GM12878 (cell line): ENCODE measurements at regions not wholly inside any gene's neighbourhood (a gene's known extent, or its start where the extent isn't known, plus 50 kb on each side); places are given as distances from the start of the nearest gene placed in this dataset.

Experiments used
- ATAC-seq: fragments of 200-7000 bp; cut with Tn5 transposase; 3 replicates; pipeline ENCODE4 v1.9.1; 2020; ENCODE audit warnings: mild to moderate bottlenecking, moderate library complexity
- BruUV-seq: library from RNA; stranded (reverse); fragments of 400-500 nt; replicated peaks from 2 replicates; lab custom pipeline; 2021; lab: Mats Ljungman, UMichigan
- CTCF ChIA-PET: fragments of 300-600 bp; sonication (Branson Sonifier 250); formaldehyde crosslinking; extraction: SDS; loops from one replicate; lab custom pipeline; 2021; ENCODE audit warnings: inconsistent platforms; lab: Yijun Ruan, JAX
- POLR2A ChIA-PET: fragments of 350-600 bp; formaldehyde crosslinking; extraction: SDS; loops from one replicate; lab custom pipeline; 2021; ENCODE audit warnings: inconsistent platforms; lab: Charles Lee
- RAD21 ChIA-PET: fragments of 300-600 bp; sonication (Branson Sonifier 250); formaldehyde crosslinking; loops from one replicate; lab custom pipeline; 2023; ENCODE audit warnings: antibody characterized with exemption; ENCODE audit not compliant: unreplicated experiment; lab: Charles Lee
- SMC1A ChIA-PET: fragments of 300-600 bp; sonication (Branson Sonifier 250); formaldehyde crosslinking; loops from one replicate; lab custom pipeline; 2023; ENCODE audit not compliant: unreplicated experiment, uncharacterized antibody; lab: Charles Lee
- DNase-seq: peaks from one replicate; pipeline ENCODE4 v3.0.0-alpha.2; 2011; ENCODE audit warnings: low read depth, low spot score
- FAIRE-seq: peaks from 3 replicates; lab custom pipeline; 2011; peaks lifted over from hg19 to GRCh38; lab: Jason Lieb, UNC
- H2AFZ ChIP-seq: 2 replicates; pipeline ENCODE4 v1.6.0; 2011; ENCODE audit warnings: low read depth, low read length, control low read depth; ENCODE audit not compliant: control insufficient read depth
- H3K27ac ChIP-seq: 2 replicates; pipeline ENCODE4 v1.5.1; 2011; ENCODE audit warnings: control low read depth; ENCODE audit not compliant: control insufficient read depth, insufficient read depth
- H3K27me3 ChIP-seq, 2 experiments: replicated peaks in 1 of 2; 2 replicates each; pipeline versions ENCODE4 v1.6.0 to v1.6.1; 2011; ENCODE audit warnings: low read length in 1 of 2; ENCODE audit not compliant: control insufficient read depth in 2 of 2, insufficient read depth in 2 of 2
- H3K36me3 ChIP-seq, 2 experiments: 2 replicates each; pipeline ENCODE4 v1.5.1; 2011; ENCODE audit warnings: low read length in 1 of 2; ENCODE audit not compliant: control insufficient read depth in 2 of 2, insufficient read depth in 2 of 2
- H3K4me1 ChIP-seq: 2 replicates; pipeline ENCODE4 v1.6.1; 2011; ENCODE audit warnings: mild to moderate bottlenecking, low read length, moderate library complexity, mixed read lengths; ENCODE audit not compliant: control insufficient read depth, insufficient read depth
- H3K4me2 ChIP-seq: 2 replicates; pipeline ENCODE4 v1.6.0; 2011; ENCODE audit warnings: control low read depth; ENCODE audit not compliant: control insufficient read depth, insufficient read depth
- H3K4me3 ChIP-seq: fragments of 200-600 bp; sonication (generic); 2 replicates; pipeline ENCODE4 v1.5.1; 2016
- H3K79me2 ChIP-seq: 2 replicates; pipeline ENCODE4 v1.6.0; 2011; ENCODE audit warnings: low read length; ENCODE audit not compliant: control insufficient read depth, insufficient read depth
- H3K9ac ChIP-seq: 2 replicates; pipeline ENCODE4 v1.8.0; 2011; ENCODE audit warnings: low read length, control low read depth, mixed read lengths; ENCODE audit not compliant: control insufficient read depth, insufficient read depth
- H3K9me3 ChIP-seq: replicated peaks from 3 replicates; pipeline ENCODE4 v1.5.1; 2011; ENCODE audit warnings: mild to moderate bottlenecking, low read length; ENCODE audit not compliant: control insufficient read depth, insufficient read depth
- H4K20me1 ChIP-seq: 2 replicates; pipeline ENCODE4 v1.6.0; 2011; ENCODE audit not compliant: control insufficient read depth, insufficient read depth
- ASH2L ChIP-seq: fragments of 300-600, 200-600 bp; sonication (generic); IDR thresholded peaks from 2 replicates; pipeline ENCODE4 v1.6.1; 2017; ENCODE audit warnings: low read depth, mild to moderate bottlenecking, borderline replicate concordance
- BHLHE40 ChIP-seq, 2 experiments: fragments of 450-650 bp in 1 of 2; IDR thresholded peaks; 2 replicates each; pipeline ENCODE4 v1.6.1; 2011 to 2017; ENCODE audit warnings: low read depth in 2 of 2, borderline replicate concordance in 1 of 2, improper control_type of control experiment in 1 of 2, low read length in 1 of 2, mild to moderate bottlenecking in 1 of 2
- CTCF ChIP-seq, 3 experiments: IDR thresholded peaks in 2 of 3; conservative IDR thresholded peaks in 1 of 3; 2 replicates each; pipeline ENCODE4 v1.5.1; 2011; ENCODE audit warnings: low read depth in 3 of 3, low read length in 3 of 3, mild to moderate bottlenecking in 3 of 3, control low read depth in 2 of 3, moderate library complexity in 2 of 3, inconsistent platforms in 1 of 3, mixed read lengths in 1 of 3; ENCODE audit not compliant: control insufficient read depth in 2 of 3, insufficient read depth in 1 of 3; ENCODE audit errors: extremely low read depth in 1 of 3
- IKZF2 ChIP-seq, 2 experiments: fragments of 450-650 bp; IDR thresholded peaks; 2 replicates each; pipeline ENCODE4 v1.6.1; 2017; ENCODE audit warnings: mild to moderate bottlenecking in 2 of 2, moderate library complexity in 2 of 2
- KAT2A ChIP-seq: conservative IDR thresholded peaks from 2 replicates; pipeline ENCODE4 v1.6.1; 2011; ENCODE audit warnings: low read depth, low read length; ENCODE audit not compliant: control insufficient read depth
- KDM1A ChIP-seq: fragments of 200-600 bp; sonication (generic); IDR thresholded peaks from 2 replicates; pipeline ENCODE4 v1.6.1; 2016; ENCODE audit warnings: borderline replicate concordance
- MEF2B ChIP-seq: fragments of 450-650 bp; IDR thresholded peaks from 2 replicates; pipeline ENCODE4 v1.6.1; 2018; ENCODE audit warnings: mild to moderate bottlenecking, moderate library complexity; ENCODE audit not compliant: partially characterized antibody, poor library complexity, severe bottlenecking
- NBN ChIP-seq: fragments of 450-650 bp; IDR thresholded peaks from 2 replicates; pipeline ENCODE4 v1.6.1; 2016
- RBBP5 ChIP-seq: fragments of 200-600 bp; sonication (generic); conservative IDR thresholded peaks from 2 replicates; pipeline ENCODE4 v1.6.1; 2016
- SPI1 ChIP-seq: IDR thresholded peaks from 2 replicates; pipeline ENCODE4 v1.6.1; 2011; ENCODE audit warnings: low read depth, mild to moderate bottlenecking, low read length, moderate library complexity, borderline replicate concordance; ENCODE audit not compliant: insufficient read depth
- YY1 ChIP-seq: IDR thresholded peaks from 2 replicates; pipeline ENCODE4 v1.6.1; 2011; ENCODE audit warnings: low read depth, mild to moderate bottlenecking, low read length
- WGBS: methylation state at CpG from one replicate; pipeline ENCODE4 v1.1.6; 2016; ENCODE audit warnings: low lambda C conversion rate; ENCODE audit not compliant: insufficient replicate concordance, insufficient coverage; ENCODE audit errors: missing lambda C conversion rate; 5-methylcytosine and 5-hydroxymethylcytosine counted together
- in situ Hi-C: fragments of 300-500 bp; cut with MboI; formaldehyde crosslinking; loops from 9 replicates; pipeline ENCODE4 v1.14.3; 2018; ENCODE audit warnings: mixed read lengths
- intact Hi-C: fragments of 100-400 bp; cut with micrococcal nuclease; formaldehyde crosslinking; loops from one replicate; pipeline ENCODE4 v1.14.2; 2022; ENCODE audit not compliant: unreplicated experiment
- TF ChIP-seq, protein P1 (sequence below): fragments of 450-650 bp; IDR thresholded peaks from 2 replicates; pipeline ENCODE4 v1.6.1; 2017; ENCODE audit warnings: low read depth, mild to moderate bottlenecking, moderate library complexity

- no peaks in the 10 kb centered on the region for H3K27me3 ChIP-seq
- ATAC-seq (no peak), FAIRE-seq (no peak), DNase-seq (no peak)
- no peaks in the 10 kb centered on the region for H3K9me3 ChIP-seq
- ChIA-PET RAD21 (interaction anchor here (1.6 kb wide), 1 partner anchor 17 kb away, joined by 3 read pairs; no protein-coding TSS in a partner anchor), SMC1A (interaction anchor here (0.5 to 0.7 kb wide), 2 partner anchors 119 to 853 kb away, joined by 3 read pairs; no protein-coding TSS in a partner anchor), POLR2A (no interaction called here), CTCF (interaction anchor here (0.6 to 2.6 kb wide), 2 partner anchors 17 to 1382 kb away, joined by 3 to 9 read pairs; no protein-coding TSS in a partner anchor)
- intact Hi-C loops = no loop called here
- H3K79me2 ChIP-seq = no peaks in the 10 kb centered on the region
- H3K9ac ChIP-seq = no peak overlapping the region
- no peaks in the 10 kb centered on the region for H3K36me3 ChIP-seq
- in situ Hi-C loops = no loop called here
- no peak overlapping the region for H2AFZ ChIP-seq
- TF ChIP-seq SPI1 = no peak
- peak in 1 of 2 experiments; percentile 55; a peak in 1 of 4 replicates for TF ChIP-seq BHLHE40 (IDR thresholded peaks at IDR 0.05; ENCODE audit: borderline replicate concordance in 1 of 2, low read depth in 2 of 2, low read length in 1 of 2)
- H3K27ac ChIP-seq = no peak overlapping the region
- no peaks in the 10 kb centered on the region for H3K4me1 ChIP-seq
- BruUV-seq = no TSS peak
- no peak overlapping the region for H3K4me2 ChIP-seq
- no peaks in the 10 kb centered on the region for H4K20me1 ChIP-seq
- WGBS = 11% methylated on average over 4 of the region's 4 CpGs
- no peak overlapping the region for H3K4me3 ChIP-seq
These were observed 597.7 kb downstream of the CCDC171 start for GRCh38 chr9:16150501-16150900.

DNA sequence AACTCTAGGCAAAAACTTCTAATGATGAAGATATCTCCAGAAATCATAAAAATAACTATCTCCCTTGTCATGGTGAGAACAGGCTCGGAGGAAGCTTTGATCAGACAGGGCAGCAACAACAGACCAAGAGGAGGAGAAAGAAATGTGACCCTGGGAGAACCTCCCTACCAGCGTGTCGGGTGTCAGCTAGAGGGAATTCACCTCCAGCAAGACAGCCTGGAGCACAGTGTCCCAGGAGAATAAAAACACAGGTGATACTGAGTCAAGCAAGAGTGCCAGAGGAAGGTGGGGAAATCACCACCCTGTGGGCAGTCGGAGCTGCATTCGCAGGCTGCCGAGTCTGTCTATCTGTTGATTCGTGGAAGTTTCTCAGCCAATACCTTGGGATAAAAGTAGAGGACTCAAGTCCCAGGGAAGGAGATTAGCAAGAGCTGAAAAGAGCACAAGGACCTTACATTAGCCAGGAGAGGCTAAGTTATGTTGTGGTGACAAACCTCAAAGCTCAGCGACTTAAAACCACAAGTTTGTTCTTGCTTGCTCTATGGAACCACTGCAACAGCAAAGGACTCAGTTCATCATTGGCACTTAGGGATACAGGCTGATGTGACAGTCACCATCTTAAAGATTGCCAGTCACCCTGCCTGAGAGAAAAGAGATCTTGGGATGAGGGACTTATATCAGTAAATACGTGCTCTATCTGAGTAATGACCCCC, 598.3 kb downstream of the CCDC171 start:
- ChIA-PET SMC1A (interaction anchor here (0.5 to 0.7 kb wide), 2 partner anchors 120 to 853 kb away, joined by 3 read pairs; no protein-coding TSS in a partner anchor), RAD21 (interaction anchor here (1.6 kb wide), 1 partner anchor 17 kb away, joined by 3 read pairs; no protein-coding TSS in a partner anchor), POLR2A (no interaction called here), CTCF (interaction anchor here (0.6 to 2.6 kb wide), 2 partner anchors 17 to 1382 kb away, joined by 3 to 9 read pairs; no protein-coding TSS in a partner anchor)
- Histone ChIP-seq H3K9ac (no peak overlapping the region), H3K27me3 (no peaks in the 10 kb centered on the region), H3K4me3 (no peak overlapping the region), H4K20me1 (no peaks in the 10 kb centered on the region), H3K4me1 (no peaks in the 10 kb centered on the region), H3K36me3 (no peaks in the 10 kb centered on the region), H3K9me3 (no peaks in the 10 kb centered on the region), H3K27ac (no peak overlapping the region), H3K79me2 (no peaks in the 10 kb centered on the region), H3K4me2 (peak overlapping the region; percentile 18; the same call in 1 of the 2 replicates), H2AFZ (no peak overlapping the region)
- no TSS peak for BruUV-seq
- in situ Hi-C loops = no loop called here
- FAIRE-seq (no peak), ATAC-seq (peak; percentile 63), DNase-seq (peak; percentile 24)
- WGBS = 35% methylated on average over 9 of the region's 9 CpGs
- intact Hi-C loops = no loop called here
- TF ChIP-seq, protein P1, sequence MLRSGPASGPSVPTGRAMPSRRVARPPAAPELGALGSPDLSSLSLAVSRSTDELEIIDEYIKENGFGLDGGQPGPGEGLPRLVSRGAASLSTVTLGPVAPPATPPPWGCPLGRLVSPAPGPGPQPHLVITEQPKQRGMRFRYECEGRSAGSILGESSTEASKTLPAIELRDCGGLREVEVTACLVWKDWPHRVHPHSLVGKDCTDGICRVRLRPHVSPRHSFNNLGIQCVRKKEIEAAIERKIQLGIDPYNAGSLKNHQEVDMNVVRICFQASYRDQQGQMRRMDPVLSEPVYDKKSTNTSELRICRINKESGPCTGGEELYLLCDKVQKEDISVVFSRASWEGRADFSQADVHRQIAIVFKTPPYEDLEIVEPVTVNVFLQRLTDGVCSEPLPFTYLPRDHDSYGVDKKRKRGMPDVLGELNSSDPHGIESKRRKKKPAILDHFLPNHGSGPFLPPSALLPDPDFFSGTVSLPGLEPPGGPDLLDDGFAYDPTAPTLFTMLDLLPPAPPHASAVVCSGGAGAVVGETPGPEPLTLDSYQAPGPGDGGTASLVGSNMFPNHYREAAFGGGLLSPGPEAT = 0 out of 2 replicates have a peak, but pooled peaks have one; percentile 13
- no peak for TF ChIP-seq YY1
- no peak for TF ChIP-seq KDM1A
- no peak for TF ChIP-seq CTCF (IDR thresholded peaks at IDR 0.05 in 2 of 3, conservative IDR thresholded peaks at IDR 0.05 in 1 of 3; ENCODE audit: control insufficient read depth in 2 of 3, extremely low read depth in 1 of 3, insufficient read depth in 1 of 3, low read depth in 3 of 3, low read length in 3 of 3)
- no peak for TF ChIP-seq KAT2A
- TF ChIP-seq RBBP5 = no peak
- TF ChIP-seq ASH2L = no peak
- TF ChIP-seq MEF2B = peak; percentile 81
- TF ChIP-seq IKZF2 (IDR thresholded peaks at IDR 0.05) = peak in 1 of 2 experiments; percentile 30; a peak in 1 of 4 replicates
- no peak for TF ChIP-seq NBN
